BLaER1 (cell line): ENCODE measurements at regions not wholly inside any gene's neighbourhood (a gene's known extent, or its start where the extent isn't known, plus 50 kb on each side); places are given as distances from the start of the nearest gene placed in this dataset.
A peak's percentile ranks its signal among the peaks of the same experiment; 100 is the strongest.

Experiments used
- H3K27ac ChIP-seq: shearing (Covaris generic); formaldehyde crosslinking; 2 replicates; pipeline ENCODE4 v1.8.1; 2022
- H3K27me3 ChIP-seq: shearing (Covaris generic); formaldehyde crosslinking; 2 replicates; pipeline ENCODE4 v1.8.1; 2022
- H3K36me3 ChIP-seq: shearing (Covaris generic); formaldehyde crosslinking; 2 replicates; pipeline ENCODE4 v1.8.1; 2022
- H3K4me1 ChIP-seq: shearing (Covaris generic); formaldehyde crosslinking; 2 replicates; pipeline ENCODE4 v1.8.1; 2022
- H3K4me2 ChIP-seq: shearing (Covaris generic); formaldehyde crosslinking; 2 replicates; pipeline ENCODE4 v1.8.1; 2022
- H3K4me3 ChIP-seq: shearing (Covaris generic); formaldehyde crosslinking; 2 replicates; pipeline ENCODE4 v1.8.1; 2022
- H3K9ac ChIP-seq: shearing (Covaris generic); formaldehyde crosslinking; 2 replicates; pipeline ENCODE4 v1.8.1; 2022
- H3K9me3 ChIP-seq: shearing (Covaris generic); formaldehyde crosslinking; 2 replicates; pipeline ENCODE4 v1.8.1; 2022
- H4K20me1 ChIP-seq: shearing (Covaris generic); formaldehyde crosslinking; 2 replicates; pipeline ENCODE4 v1.8.1; 2022
- Cebpa-rat ChIP-seq: shearing (Covaris generic); IDR thresholded peaks from 2 replicates; pipeline ENCODE4 v1.8.1; 2022

DNA sequence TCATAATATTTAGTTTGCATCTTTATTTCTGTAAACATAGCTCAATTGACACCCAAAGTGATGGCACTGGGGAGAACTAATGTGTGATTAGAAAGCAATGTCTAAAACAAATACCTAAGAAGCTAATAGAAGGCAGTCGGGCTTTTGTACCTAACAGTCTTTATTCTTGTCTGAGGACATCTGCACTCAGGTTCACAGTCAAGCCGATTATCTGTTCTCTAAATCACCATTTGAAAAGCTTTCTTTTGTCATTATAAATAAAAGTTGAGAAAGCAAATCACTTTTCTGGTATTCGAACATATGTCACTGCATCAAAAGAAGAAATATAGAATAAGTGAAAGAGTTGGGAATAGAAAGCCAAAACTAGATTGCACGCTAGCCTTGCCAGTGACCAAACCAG lies 2037.9 kb upstream of the TENM3 start:
- H3K9me3 ChIP-seq: no peaks in the 10 kb centered on the region
- no peaks in the 10 kb centered on the region for H3K4me1 ChIP-seq
- TF ChIP-seq Cebpa-rat: no peak
- H4K20me1 ChIP-seq: no peaks in the 10 kb centered on the region
- no peaks in the 10 kb centered on the region for H3K27me3 ChIP-seq
- no peak overlapping the region for H3K27ac ChIP-seq
- no peak overlapping the region for H3K4me2 ChIP-seq
- no peaks in the 10 kb centered on the region for H3K36me3 ChIP-seq
- no peak overlapping the region for H3K4me3 ChIP-seq
- no peak overlapping the region for H3K9ac ChIP-seq

DNA sequence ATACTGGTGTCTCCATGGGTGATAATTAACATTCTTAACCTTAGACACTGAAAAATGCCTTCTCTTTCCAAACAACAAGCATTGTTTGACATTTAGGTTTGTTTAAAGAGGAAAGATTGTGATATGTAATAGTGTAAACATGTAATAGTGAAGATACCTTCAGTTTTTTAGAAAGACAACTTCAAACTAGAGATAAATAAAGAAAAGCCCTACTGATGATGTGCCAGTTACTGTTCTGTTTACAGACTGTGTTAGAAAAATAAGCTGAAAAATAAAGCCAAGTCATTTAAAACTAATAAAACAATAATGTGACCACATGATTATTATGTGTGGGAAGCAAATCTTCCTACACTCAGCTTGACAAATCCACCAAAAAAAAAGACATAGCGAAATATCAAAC lies 2035.3 kb upstream of the TENM3 start:
- Histone ChIP-seq H3K4me1 (no peaks in the 10 kb centered on the region), H3K4me3 (no peak overlapping the region), H3K4me2 (no peak overlapping the region), H3K27ac (no peak overlapping the region), H3K9me3 (no peaks in the 10 kb centered on the region), H3K36me3 (no peaks in the 10 kb centered on the region), H4K20me1 (no peaks in the 10 kb centered on the region), H3K9ac (no peak overlapping the region), H3K27me3 (no peaks in the 10 kb centered on the region)
- no peak for TF ChIP-seq Cebpa-rat

DNA sequence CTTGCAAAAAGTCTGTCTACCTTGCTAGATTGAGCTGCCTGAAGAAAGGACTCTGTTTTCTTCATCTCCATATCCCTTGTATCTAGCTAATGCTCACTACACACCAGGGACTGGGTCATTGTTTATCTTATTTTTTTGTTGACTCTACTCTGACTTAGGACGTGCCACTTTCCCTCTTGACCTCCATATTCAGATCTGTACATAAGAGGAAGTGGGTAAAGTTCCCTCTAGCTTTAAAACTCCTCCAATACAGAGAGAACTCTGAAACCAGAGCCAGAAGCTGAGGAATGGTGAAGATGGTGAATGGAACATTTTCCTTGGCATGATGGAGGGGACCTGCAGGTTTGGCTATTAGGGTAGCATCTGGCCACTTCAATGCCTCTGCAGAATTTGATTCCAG lies 2026.1 kb upstream of the TENM3 start:
- H3K27me3 ChIP-seq: no peaks in the 10 kb centered on the region
- no peaks in the 10 kb centered on the region for H4K20me1 ChIP-seq
- no peaks in the 10 kb centered on the region for H3K4me1 ChIP-seq
- no peaks in the 10 kb centered on the region for H3K9me3 ChIP-seq
- no peak for TF ChIP-seq Cebpa-rat
- H3K4me3 ChIP-seq: no peak overlapping the region
- H3K4me2 ChIP-seq: no peak overlapping the region
- no peaks in the 10 kb centered on the region for H3K36me3 ChIP-seq
- H3K27ac ChIP-seq: no peak overlapping the region
- no peak overlapping the region for H3K9ac ChIP-seq

DNA sequence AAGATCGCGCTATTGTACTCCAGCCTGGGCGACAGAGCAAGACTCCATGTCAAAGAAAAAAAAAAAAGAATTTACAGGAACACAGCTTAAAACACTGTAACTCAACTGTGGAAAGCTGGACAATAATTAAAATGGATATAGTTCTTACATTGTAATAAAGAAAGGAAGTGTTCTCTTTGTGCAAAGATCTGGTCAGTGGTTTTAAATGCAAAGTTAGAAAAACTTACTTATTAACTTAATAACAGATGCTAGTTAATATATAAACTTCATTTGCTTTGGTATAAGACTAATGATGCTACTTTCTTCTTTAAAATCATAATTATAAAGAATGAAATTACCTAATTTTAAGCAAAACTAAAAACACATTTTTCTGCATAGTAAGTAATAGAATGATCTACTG lies 2024.1 kb upstream of the TENM3 start:
- Histone ChIP-seq H4K20me1 (no peaks in the 10 kb centered on the region), H3K27ac (no peak overlapping the region), H3K27me3 (no peaks in the 10 kb centered on the region), H3K4me3 (no peak overlapping the region), H3K4me2 (no peak overlapping the region), H3K9ac (no peak overlapping the region), H3K36me3 (no peaks in the 10 kb centered on the region), H3K9me3 (no peaks in the 10 kb centered on the region), H3K4me1 (no peaks in the 10 kb centered on the region)
- no peak for TF ChIP-seq Cebpa-rat

DNA sequence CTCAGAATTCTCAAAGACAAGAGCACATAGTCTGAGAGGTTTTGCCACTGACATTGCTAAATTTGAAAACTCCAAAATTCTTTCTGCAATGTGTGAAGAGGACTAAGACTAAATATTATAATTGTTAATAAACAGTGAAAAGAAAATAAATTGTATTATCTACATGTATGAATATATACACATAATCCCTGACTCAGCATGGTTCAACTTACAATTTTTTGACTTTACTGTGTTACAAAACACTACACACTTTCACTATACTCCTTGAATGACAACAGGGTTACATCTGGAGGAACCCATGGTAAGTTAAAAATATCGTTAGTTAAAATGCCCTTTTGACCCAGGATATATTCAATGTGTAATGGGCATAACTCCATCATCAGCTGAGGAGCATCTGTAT lies 2017.2 kb upstream of the TENM3 start:
- Histone ChIP-seq H3K4me2 (no peak overlapping the region), H3K9me3 (no peaks in the 10 kb centered on the region), H3K27ac (no peak overlapping the region), H3K4me3 (no peak overlapping the region), H3K9ac (no peak overlapping the region), H4K20me1 (no peaks in the 10 kb centered on the region), H3K4me1 (no peaks in the 10 kb centered on the region), H3K27me3 (no peaks in the 10 kb centered on the region), H3K36me3 (no peaks in the 10 kb centered on the region)
- no peak for TF ChIP-seq Cebpa-rat

DNA sequence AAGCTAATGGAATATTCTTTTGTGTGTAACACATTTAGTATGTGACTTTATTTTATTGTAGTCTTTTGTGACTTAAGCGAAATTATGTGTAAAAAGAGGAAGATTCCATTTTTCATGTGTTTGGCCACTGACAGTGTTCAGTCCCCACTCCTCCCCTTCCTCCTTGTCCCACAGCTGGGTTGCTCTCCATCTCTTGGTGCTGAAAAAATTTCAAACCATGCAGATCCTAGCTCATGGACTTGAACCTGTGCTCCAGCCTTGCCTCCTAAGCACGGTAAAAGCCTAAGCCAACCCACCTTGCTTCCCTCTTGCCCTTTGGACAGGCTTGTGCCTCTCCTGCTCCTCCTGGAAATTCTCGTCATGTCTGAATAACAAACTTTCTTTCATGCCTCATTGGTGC lies 2008.5 kb upstream of the TENM3 start:
- Histone ChIP-seq H4K20me1 (no peaks in the 10 kb centered on the region), H3K4me1 (no peaks in the 10 kb centered on the region), H3K9me3 (no peaks in the 10 kb centered on the region), H3K36me3 (no peaks in the 10 kb centered on the region), H3K27me3 (no peaks in the 10 kb centered on the region), H3K9ac (no peak overlapping the region), H3K4me3 (no peak overlapping the region), H3K4me2 (no peak overlapping the region), H3K27ac (no peak overlapping the region)
- no peak for TF ChIP-seq Cebpa-rat

DNA sequence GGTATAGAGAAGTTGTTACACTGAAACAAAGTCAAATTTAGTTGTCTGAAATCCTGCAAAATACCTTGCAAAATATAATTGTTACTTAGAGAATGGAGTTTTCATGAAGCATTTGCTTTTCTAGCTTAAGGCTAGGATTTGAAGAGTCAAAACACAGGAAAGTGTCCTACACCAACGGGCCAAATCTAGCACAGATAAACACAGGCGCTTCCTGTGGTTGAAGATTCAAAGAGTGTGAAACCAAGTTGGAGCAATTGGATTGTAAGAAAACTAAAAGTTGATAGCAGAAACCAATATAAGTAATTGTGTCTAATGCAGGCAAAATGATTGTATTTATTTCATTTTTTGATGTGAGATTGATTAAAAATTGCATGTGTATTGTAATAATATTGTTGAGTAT lies 2002.5 kb upstream of the TENM3 start:
- Histone ChIP-seq H3K4me3 (no peak overlapping the region), H3K4me1 (peaks cover 16% of the 10 kb centered on the region), H4K20me1 (no peaks in the 10 kb centered on the region), H3K9me3 (no peaks in the 10 kb centered on the region), H3K9ac (no peak overlapping the region), H3K36me3 (no peaks in the 10 kb centered on the region), H3K27ac (0 out of 2 replicates have a peak overlapping the region, but pooled peaks have one; percentile 16), H3K27me3 (no peaks in the 10 kb centered on the region), H3K4me2 (peak overlapping the region; percentile 44)
- no peak for TF ChIP-seq Cebpa-rat

DNA sequence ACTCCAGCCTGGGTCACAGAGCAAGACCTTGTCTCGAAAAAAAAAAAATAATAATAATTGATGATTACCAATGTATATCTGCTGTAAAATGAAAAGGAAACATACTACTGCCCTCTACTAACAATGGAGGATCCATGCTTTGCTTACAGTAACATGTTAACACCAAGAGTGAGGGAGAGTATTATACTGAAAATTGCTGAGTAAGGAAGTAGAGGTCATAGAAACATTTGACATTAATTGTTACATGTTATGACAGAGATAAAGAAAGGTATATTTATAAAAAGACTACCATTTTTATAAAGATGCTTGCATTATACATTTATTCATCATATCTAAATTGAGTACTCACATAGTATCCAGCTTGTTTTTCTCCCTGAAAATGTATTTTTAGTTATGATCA lies 1989.8 kb upstream of the TENM3 start:
- H3K36me3 ChIP-seq: no peaks in the 10 kb centered on the region
- H3K9ac ChIP-seq: no peak overlapping the region
- H3K9me3 ChIP-seq: no peaks in the 10 kb centered on the region
- no peaks in the 10 kb centered on the region for H3K27me3 ChIP-seq
- H3K4me1 ChIP-seq: no peaks in the 10 kb centered on the region
- no peak overlapping the region for H3K27ac ChIP-seq
- no peak overlapping the region for H3K4me2 ChIP-seq
- TF ChIP-seq Cebpa-rat: no peak
- no peak overlapping the region for H3K4me3 ChIP-seq
- H4K20me1 ChIP-seq: no peaks in the 10 kb centered on the region

DNA sequence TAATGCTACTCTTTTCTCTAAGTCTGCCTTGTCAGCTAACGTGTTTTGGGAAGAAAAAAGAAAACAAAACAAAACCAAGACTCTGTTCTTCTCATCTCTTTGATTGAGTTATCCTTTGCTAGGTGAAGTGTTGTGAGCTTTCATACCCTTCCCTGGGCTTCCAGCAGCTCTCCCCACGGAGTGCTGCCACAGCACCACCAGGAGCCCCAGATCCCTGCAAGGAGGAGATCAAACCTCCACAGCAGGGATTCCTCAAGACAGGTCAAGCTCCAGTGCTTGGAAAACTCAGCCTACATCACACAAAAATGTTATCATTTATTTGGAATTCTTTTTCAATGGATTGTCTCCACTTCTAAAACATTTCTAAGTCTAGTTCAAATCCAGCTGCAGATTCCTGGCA lies 1981.9 kb upstream of the TENM3 start:
- Histone ChIP-seq H3K27ac (no peak overlapping the region), H3K4me1 (no peaks in the 10 kb centered on the region), H4K20me1 (no peaks in the 10 kb centered on the region), H3K4me3 (no peak overlapping the region), H3K36me3 (no peaks in the 10 kb centered on the region), H3K9me3 (no peaks in the 10 kb centered on the region), H3K9ac (no peak overlapping the region), H3K4me2 (no peak overlapping the region), H3K27me3 (no peaks in the 10 kb centered on the region)
- no peak for TF ChIP-seq Cebpa-rat

DNA sequence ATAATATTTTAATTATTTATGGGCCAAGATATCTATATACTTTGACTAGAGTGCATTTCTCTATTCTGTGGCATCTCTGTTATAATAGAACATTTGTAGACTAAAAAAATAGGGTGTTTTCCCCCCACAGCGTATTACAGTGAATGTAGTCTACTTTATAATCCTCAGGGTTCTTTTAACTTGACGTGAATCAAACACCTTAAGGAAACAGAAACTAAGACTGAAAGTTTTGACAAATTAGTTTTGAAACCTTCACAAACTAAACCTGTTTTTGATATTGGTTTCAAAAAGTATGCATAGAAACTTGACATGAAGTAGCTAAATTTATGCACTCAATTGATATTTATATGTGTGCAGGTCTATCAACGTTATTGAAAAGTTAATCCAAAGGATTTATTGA lies 1963.1 kb upstream of the TENM3 start:
- Histone ChIP-seq H4K20me1 (no peaks in the 10 kb centered on the region), H3K4me3 (no peak overlapping the region), H3K27ac (no peak overlapping the region), H3K4me1 (no peaks in the 10 kb centered on the region), H3K27me3 (no peaks in the 10 kb centered on the region), H3K4me2 (no peak overlapping the region), H3K9ac (no peak overlapping the region), H3K36me3 (no peaks in the 10 kb centered on the region), H3K9me3 (no peaks in the 10 kb centered on the region)
- TF ChIP-seq Cebpa-rat: no peak

DNA sequence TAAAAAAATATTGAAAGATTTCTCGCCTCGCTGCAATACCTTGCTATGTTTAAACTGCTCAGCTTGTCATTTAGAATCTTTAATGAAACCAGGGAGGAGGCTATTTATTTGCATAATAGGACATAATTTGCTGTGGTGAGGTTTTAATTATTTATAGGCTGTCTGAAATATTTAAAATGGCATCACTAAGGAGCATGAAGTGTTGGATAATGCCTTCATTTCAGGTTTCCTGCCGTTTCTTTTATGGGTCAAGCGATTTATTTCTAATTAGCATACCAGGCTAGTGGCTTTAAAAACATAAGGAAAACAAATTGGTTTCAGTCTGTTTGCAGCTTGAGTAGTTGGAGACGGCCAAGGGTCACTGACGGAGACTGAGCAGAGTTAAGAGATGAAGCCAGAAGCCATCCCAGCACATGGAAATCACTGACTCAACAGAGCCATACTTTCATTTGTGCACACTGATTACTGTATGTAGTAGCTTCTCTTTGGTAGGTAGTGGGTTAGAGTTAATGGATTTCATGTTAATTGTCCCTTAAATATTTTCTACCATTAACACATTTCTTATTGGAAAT lies 1962.4 kb upstream of the TENM3 start:
- H3K27ac ChIP-seq: no peak overlapping the region
- H3K36me3 ChIP-seq: no peaks in the 10 kb centered on the region
- no peaks in the 10 kb centered on the region for H3K9me3 ChIP-seq
- no peak overlapping the region for H3K4me2 ChIP-seq
- TF ChIP-seq Cebpa-rat: no peak
- no peak overlapping the region for H3K9ac ChIP-seq
- no peaks in the 10 kb centered on the region for H3K4me1 ChIP-seq
- H3K4me3 ChIP-seq: no peak overlapping the region
- no peaks in the 10 kb centered on the region for H3K27me3 ChIP-seq
- no peaks in the 10 kb centered on the region for H4K20me1 ChIP-seq
